KMS-11 (cell line): ENCODE measurements at regions not wholly inside any gene's neighbourhood (a gene's known extent, or its start where the extent isn't known, plus 50 kb on each side); places are given as distances from the start of the nearest gene placed in this dataset.

Experiments used
- H2AFZ ChIP-seq: fragments of 200-600 bp; sonication (generic); 2 replicates; pipeline ENCODE4 v1.6.1; 2016; ENCODE audit warnings: antibody characterized with exemption, mixed run types, low read depth
- H3K27ac ChIP-seq: fragments of 200-600 bp; sonication (generic); 2 replicates; pipeline ENCODE4 v1.6.1; 2016; ENCODE audit warnings: mild to moderate bottlenecking, mixed run types
- H3K27me3 ChIP-seq: fragments of 200-600 bp; sonication (generic); 2 replicates; pipeline ENCODE4 v1.6.1; 2017; ENCODE audit warnings: mild to moderate bottlenecking, low read depth, mixed run types, moderate library complexity; ENCODE audit not compliant: insufficient read depth
- H3K36me3 ChIP-seq: fragments of 200-600 bp; sonication (generic); 2 replicates; pipeline ENCODE4 v1.6.1; 2017; ENCODE audit warnings: mild to moderate bottlenecking, mixed run types; ENCODE audit not compliant: insufficient read depth
- H3K4me1 ChIP-seq: fragments of 200-600 bp; sonication (generic); 2 replicates; pipeline ENCODE4 v1.6.1; 2016; ENCODE audit warnings: mild to moderate bottlenecking, low read depth, mixed run types; ENCODE audit not compliant: poor library complexity, severe bottlenecking
- H3K4me2 ChIP-seq: fragments of 200-600 bp; sonication (generic); 2 replicates; pipeline ENCODE4 v1.7.0; 2016; ENCODE audit warnings: mild to moderate bottlenecking, mixed run types
- H3K4me3 ChIP-seq: fragments of 200-600 bp; sonication (generic); IDR thresholded peaks from 2 replicates; pipeline ENCODE4 v1.6.1; 2017; ENCODE audit warnings: low read depth, low read length, mixed read lengths; ENCODE audit not compliant: insufficient read depth
- H3K79me2 ChIP-seq: fragments of 200-600 bp; sonication (generic); 2 replicates; pipeline ENCODE4 v1.6.1; 2016; ENCODE audit warnings: low read depth, mixed run types; ENCODE audit not compliant: insufficient read depth
- H3K9ac ChIP-seq: fragments of 200-600 bp; sonication (generic); 2 replicates; pipeline ENCODE4 v1.6.1; 2016; ENCODE audit warnings: mild to moderate bottlenecking, mixed run types
- H4K20me1 ChIP-seq: fragments of 200-600 bp; sonication (generic); 2 replicates; pipeline ENCODE4 v1.6.1; 2016; ENCODE audit warnings: mild to moderate bottlenecking, mixed run types; ENCODE audit not compliant: insufficient read depth
- CTCF ChIP-seq: fragments of 200-600 bp; sonication (generic); conservative IDR thresholded peaks from 2 replicates; pipeline ENCODE4 v1.6.1; 2017; ENCODE audit warnings: low read depth, mild to moderate bottlenecking, antibody characterized with exemption, low read length, moderate library complexity, mixed read lengths

DNA sequence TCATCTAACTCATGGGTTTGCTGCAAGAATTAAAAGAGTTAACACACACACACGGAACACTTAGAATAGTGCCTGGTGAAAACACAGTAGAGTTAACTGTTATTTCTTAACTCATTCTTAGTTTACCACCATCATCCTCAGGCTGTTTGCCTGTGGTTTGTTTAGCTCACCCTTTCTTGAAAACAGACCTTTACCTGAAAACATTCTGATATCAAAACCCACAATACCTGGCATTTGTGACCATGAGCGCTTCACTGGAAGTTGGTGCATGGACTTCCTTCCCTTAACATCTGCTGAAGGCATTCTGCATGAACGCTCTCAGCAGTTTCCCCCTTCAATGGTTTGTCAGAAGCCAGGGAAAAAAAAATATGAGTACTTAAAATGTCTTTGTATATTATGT, 256.0 kb downstream of the ETS1 start:
- H3K27ac ChIP-seq: no peak overlapping the region
- H3K4me1 ChIP-seq: no peaks in the 10 kb centered on the region
- H3K9ac ChIP-seq: no peak overlapping the region
- no peak overlapping the region for H2AFZ ChIP-seq
- no peaks in the 10 kb centered on the region for H3K79me2 ChIP-seq
- H4K20me1 ChIP-seq: no peaks in the 10 kb centered on the region
- TF ChIP-seq CTCF: no peak
- H3K27me3 ChIP-seq: no peaks in the 10 kb centered on the region
- H3K4me3 ChIP-seq: no peak overlapping the region
- no peaks in the 10 kb centered on the region for H3K36me3 ChIP-seq
- H3K4me2 ChIP-seq: no peak overlapping the region

GRCh38 chr11:128330203-128330602, 257.2 kb downstream of the ETS1 start:
- TF ChIP-seq CTCF: no peak
- Histone ChIP-seq H3K27me3 (no peaks in the 10 kb centered on the region), H3K27ac (no peak overlapping the region), H3K9ac (no peak overlapping the region), H3K4me2 (no peak overlapping the region), H3K79me2 (no peaks in the 10 kb centered on the region), H3K4me1 (no peaks in the 10 kb centered on the region), H4K20me1 (no peaks in the 10 kb centered on the region), H3K36me3 (no peaks in the 10 kb centered on the region), H3K4me3 (no peak overlapping the region), H2AFZ (no peak overlapping the region)

- no peaks in the 10 kb centered on the region for H3K36me3 ChIP-seq
- H2AFZ ChIP-seq: no peak overlapping the region
- H3K4me1 ChIP-seq: no peaks in the 10 kb centered on the region
- H3K79me2 ChIP-seq: no peaks in the 10 kb centered on the region
- H3K4me2 ChIP-seq: no peak overlapping the region
- H3K27ac ChIP-seq: no peak overlapping the region
- H3K27me3 ChIP-seq: no peaks in the 10 kb centered on the region
- H4K20me1 ChIP-seq: no peaks in the 10 kb centered on the region
- H3K4me3 ChIP-seq: no peak overlapping the region
- no peak overlapping the region for H3K9ac ChIP-seq
- no peak for TF ChIP-seq CTCF
These were observed 258.3 kb downstream of the ETS1 start for GRCh38 chr11:128328955-128329551.

DNA sequence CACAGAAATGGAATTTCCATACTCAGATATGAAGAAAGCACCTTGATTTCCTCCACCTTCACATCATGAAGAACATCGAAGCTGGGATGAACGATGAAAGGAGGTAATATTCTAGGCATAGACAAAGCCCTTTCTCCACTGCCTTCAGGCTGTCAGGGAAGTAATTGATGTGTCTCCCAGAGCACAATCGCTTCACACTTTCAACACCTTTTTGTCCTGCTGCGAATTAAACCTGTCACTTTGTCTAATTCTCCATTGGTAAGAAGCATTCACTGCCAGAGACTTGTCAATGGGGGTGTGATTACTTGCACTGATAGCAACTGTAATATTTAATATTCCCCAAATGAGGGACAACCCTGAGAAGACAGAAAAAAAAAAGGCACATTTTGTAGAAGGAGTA, 260.1 kb downstream of the ETS1 start:
- H3K9ac ChIP-seq: no peak overlapping the region
- no peaks in the 10 kb centered on the region for H4K20me1 ChIP-seq
- H3K4me1 ChIP-seq: peaks cover 12% of the 10 kb centered on the region
- no peaks in the 10 kb centered on the region for H3K79me2 ChIP-seq
- TF ChIP-seq CTCF: no peak
- no peak overlapping the region for H3K27ac ChIP-seq
- H3K36me3 ChIP-seq: no peaks in the 10 kb centered on the region
- no peak overlapping the region for H3K4me2 ChIP-seq
- no peak overlapping the region for H3K4me3 ChIP-seq
- no peak overlapping the region for H2AFZ ChIP-seq
- H3K27me3 ChIP-seq: no peaks in the 10 kb centered on the region
